DOHH2 (cell line): ENCODE measurements at regions not wholly inside any gene's neighbourhood (a gene's known extent, or its start where the extent isn't known, plus 50 kb on each side); places are given as distances from the start of the nearest gene placed in this dataset.

Experiments used
- EZH2phosphoT487 ChIP-seq: fragments of 200-600 bp; sonication (generic); IDR thresholded peaks from 2 replicates; pipeline ENCODE4 v1.6.1; 2017; ENCODE audit warnings: borderline replicate concordance, mild to moderate bottlenecking, antibody characterized with exemption, low read length, moderate library complexity, mixed read lengths
- TF ChIP-seq, protein P1 (sequence below): fragments of 200-600 bp; sonication (generic); IDR thresholded peaks from one replicate; pipeline ENCODE4 v1.5.1; 2014; ENCODE audit warnings: antibody characterized with exemption, mild to moderate bottlenecking, low read depth, low read length; ENCODE audit not compliant: poor library complexity, severe bottlenecking

DNA sequence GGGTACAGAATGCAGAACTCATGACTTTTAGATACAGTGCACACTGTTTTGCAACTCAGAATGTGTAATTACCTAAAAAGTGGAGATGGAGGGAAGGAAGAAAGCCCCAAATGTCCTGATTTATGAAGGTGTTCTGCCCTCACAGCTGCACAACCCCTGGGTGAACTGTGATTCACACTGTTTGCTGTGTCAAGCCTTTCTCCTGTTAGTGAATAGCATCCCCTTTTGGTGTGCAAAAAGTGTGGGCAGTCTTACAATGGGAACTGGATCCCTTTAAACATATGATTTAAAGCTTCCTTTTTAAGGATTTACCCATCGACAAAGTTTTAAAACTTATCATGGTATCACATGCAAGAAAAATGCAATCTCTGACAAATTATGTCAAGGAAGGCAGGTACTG lies 633.4 kb upstream of the EPHA7 start:
- TF ChIP-seq, protein P1, sequence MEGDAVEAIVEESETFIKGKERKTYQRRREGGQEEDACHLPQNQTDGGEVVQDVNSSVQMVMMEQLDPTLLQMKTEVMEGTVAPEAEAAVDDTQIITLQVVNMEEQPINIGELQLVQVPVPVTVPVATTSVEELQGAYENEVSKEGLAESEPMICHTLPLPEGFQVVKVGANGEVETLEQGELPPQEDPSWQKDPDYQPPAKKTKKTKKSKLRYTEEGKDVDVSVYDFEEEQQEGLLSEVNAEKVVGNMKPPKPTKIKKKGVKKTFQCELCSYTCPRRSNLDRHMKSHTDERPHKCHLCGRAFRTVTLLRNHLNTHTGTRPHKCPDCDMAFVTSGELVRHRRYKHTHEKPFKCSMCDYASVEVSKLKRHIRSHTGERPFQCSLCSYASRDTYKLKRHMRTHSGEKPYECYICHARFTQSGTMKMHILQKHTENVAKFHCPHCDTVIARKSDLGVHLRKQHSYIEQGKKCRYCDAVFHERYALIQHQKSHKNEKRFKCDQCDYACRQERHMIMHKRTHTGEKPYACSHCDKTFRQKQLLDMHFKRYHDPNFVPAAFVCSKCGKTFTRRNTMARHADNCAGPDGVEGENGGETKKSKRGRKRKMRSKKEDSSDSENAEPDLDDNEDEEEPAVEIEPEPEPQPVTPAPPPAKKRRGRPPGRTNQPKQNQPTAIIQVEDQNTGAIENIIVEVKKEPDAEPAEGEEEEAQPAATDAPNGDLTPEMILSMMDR = no peak
- TF ChIP-seq EZH2phosphoT487 = no peak
